Astrocyte (in vitro differentiated cells and primary cell): ENCODE measurements at regions not wholly inside any gene's neighbourhood (a gene's known extent, or its start where the extent isn't known, plus 50 kb on each side); places are given as distances from the start of the nearest gene placed in this dataset.

Source experiments
- DNase-seq: peaks from one replicate; pipeline ENCODE4 v3.0.0-alpha.2; 2010; ENCODE audit warnings: low read depth
- FAIRE-seq: peaks from 2 replicates; lab custom pipeline; 2011; peaks lifted over from hg19 to GRCh38; lab: Jason Lieb, UNC
- H2AFZ ChIP-seq: 2 replicates; pipeline ENCODE4 v1.6.0; 2012; ENCODE audit warnings: low read depth, low read length, inconsistent platforms
- H3K27ac ChIP-seq: 2 replicates; pipeline ENCODE4 v1.5.1; 2011; ENCODE audit warnings: low read depth, low read length, inconsistent platforms
- H3K27me3 ChIP-seq: 2 replicates; pipeline ENCODE4 v1.6.0; 2011; ENCODE audit warnings: low read length, inconsistent platforms; ENCODE audit not compliant: insufficient read depth
- H3K36me3 ChIP-seq: 2 replicates; pipeline ENCODE4 v1.5.1; 2011; ENCODE audit warnings: low read length, inconsistent platforms; ENCODE audit not compliant: insufficient read depth
- H3K4me1 ChIP-seq: 2 replicates; pipeline ENCODE4 v1.5.1; 2011; ENCODE audit warnings: low read length, inconsistent platforms; ENCODE audit not compliant: insufficient read depth
- H3K4me2 ChIP-seq: 2 replicates; pipeline ENCODE4 v1.6.0; 2012; ENCODE audit warnings: low read length, inconsistent platforms
- H3K4me3 ChIP-seq: 2 replicates; pipeline ENCODE4 v1.5.1; 2011; ENCODE audit warnings: low read depth, mild to moderate bottlenecking, low read length, inconsistent platforms; ENCODE audit not compliant: insufficient read depth
- H3K79me2 ChIP-seq: 2 replicates; pipeline ENCODE4 v1.6.0; 2012; ENCODE audit warnings: mild to moderate bottlenecking, low read length, inconsistent platforms; ENCODE audit not compliant: insufficient read depth
- H3K9ac ChIP-seq: 2 replicates; pipeline ENCODE4 v1.6.0; 2012; ENCODE audit warnings: mild to moderate bottlenecking, low read length, inconsistent platforms
- H3K9me3 ChIP-seq: 2 replicates; pipeline ENCODE4 v1.5.1; 2012; ENCODE audit warnings: low read depth, mild to moderate bottlenecking, low read length, inconsistent platforms; ENCODE audit not compliant: insufficient read depth
- H4K20me1 ChIP-seq: 2 replicates; pipeline ENCODE4 v1.6.0; 2012; ENCODE audit warnings: low read length, inconsistent platforms; ENCODE audit not compliant: insufficient read depth
- H3K27ac Mint-ChIP-seq: one replicate; pipeline ENCODE4 v1.8.0; 2021; ENCODE audit warnings: mild to moderate bottlenecking, mixed read lengths; ENCODE audit not compliant: unreplicated experiment
- H3K27me3 Mint-ChIP-seq: one replicate; pipeline ENCODE4 v1.8.0; 2021; ENCODE audit warnings: low read depth, mixed read lengths; ENCODE audit not compliant: unreplicated experiment
- H3K36me3 Mint-ChIP-seq: one replicate; pipeline ENCODE4 v1.8.0; 2021; ENCODE audit warnings: low read depth, mixed read lengths; ENCODE audit not compliant: unreplicated experiment
- H3K4me1 Mint-ChIP-seq: one replicate; pipeline ENCODE4 v1.8.0; 2021; ENCODE audit warnings: low read depth, mixed read lengths; ENCODE audit not compliant: unreplicated experiment
- H3K4me3 Mint-ChIP-seq: one replicate; pipeline ENCODE4 v1.8.0; 2021; ENCODE audit warnings: mild to moderate bottlenecking, moderate library complexity, mixed read lengths; ENCODE audit not compliant: unreplicated experiment
- H3K9me3 Mint-ChIP-seq: one replicate; pipeline ENCODE4 v1.8.0; 2021; ENCODE audit warnings: mild to moderate bottlenecking, mixed read lengths; ENCODE audit not compliant: unreplicated experiment
- CTCF ChIP-seq: IDR thresholded peaks from 2 replicates; pipeline ENCODE4 v1.5.1; 2011; ENCODE audit warnings: low read depth, mild to moderate bottlenecking, inconsistent platforms, low read length, moderate library complexity; ENCODE audit not compliant: insufficient read depth
- EZH2 ChIP-seq: IDR thresholded peaks from 2 replicates; pipeline ENCODE4 v1.6.1; 2012; ENCODE audit warnings: mild to moderate bottlenecking, low read length, inconsistent platforms; ENCODE audit not compliant: insufficient read depth

- Histone ChIP-seq H3K79me2 (no peaks in the 10 kb centered on the region), H3K4me1 (no peaks in the 10 kb centered on the region), H3K27me3 (no peaks in the 10 kb centered on the region), H3K9ac (no peak overlapping the region), H3K4me2 (no peak overlapping the region), H3K36me3 (no peaks in the 10 kb centered on the region), H3K9me3 (no peaks in the 10 kb centered on the region), H2AFZ (no peak overlapping the region), H3K4me3 (no peak overlapping the region), H3K27ac (no peak overlapping the region), H4K20me1 (no peaks in the 10 kb centered on the region)
- Mint-ChIP-seq H3K4me1 (peaks cover 3% of the 10 kb centered on the region), H3K27ac (no peak overlapping the region), H3K9me3 (no peaks in the 10 kb centered on the region), H3K36me3 (no peaks in the 10 kb centered on the region), H3K4me3 (no peak overlapping the region), H3K27me3 (no peaks in the 10 kb centered on the region)
- DNase-seq (peak; percentile 7), FAIRE-seq (no peak)
- TF ChIP-seq CTCF, result no peak
- no peak for TF ChIP-seq EZH2
These were observed 54.3 kb upstream of the MAGEB2 start for GRCh38 chrX:30161043-30161442.
